HG03066 (cell line): ENCODE measurements at regions not wholly inside any gene's neighbourhood (a gene's known extent, or its start where the extent isn't known, plus 50 kb on each side); places are given as distances from the start of the nearest gene placed in this dataset.
"Not testable (repeated sequence)": the region's sequence is repeated elsewhere in the genome, so short reads cannot be mapped to it uniquely, and the experiment has no call there.

Source experiments
- ATAC-seq: cut with Tn5 transposase; IDR thresholded peaks from one replicate; pipeline ENCODE4 v1.9.1; 2021; ENCODE audit warnings: low read depth; ENCODE audit not compliant: unreplicated experiment

- ATAC-seq: no peak
These were observed 214.7 kb upstream of the INTU start for GRCh38 chr4:127417885-127418535.

DNA sequence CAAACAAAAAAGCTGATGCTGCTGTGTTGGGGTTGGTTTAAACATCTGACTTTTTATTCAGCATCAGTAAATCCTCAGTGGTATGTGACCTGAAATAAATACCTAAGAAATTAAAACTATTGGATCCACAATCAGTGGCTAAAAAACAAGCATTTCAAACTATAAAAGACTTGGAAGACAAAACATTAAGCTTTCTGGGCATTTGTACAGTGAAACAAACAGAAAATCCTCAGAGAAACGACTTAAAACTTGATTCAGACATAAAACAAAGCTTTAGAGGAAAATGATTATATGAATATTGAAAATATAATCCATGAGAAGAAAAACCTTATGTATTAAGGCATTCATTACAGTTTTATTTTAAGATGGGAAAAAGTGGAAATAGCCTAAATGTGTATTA, 213.3 kb upstream of the INTU start:
- no peak for ATAC-seq

- ATAC-seq: no peak
These were observed 211.3 kb upstream of the INTU start for GRCh38 chr4:127421437-127421836.

GRCh38 chr4:127425202-127425845, 207.4 kb upstream of the INTU start:
- no peak for ATAC-seq

- ATAC-seq: no peak
These were observed 206.9 kb upstream of the INTU start for GRCh38 chr4:127425851-127426250.

DNA sequence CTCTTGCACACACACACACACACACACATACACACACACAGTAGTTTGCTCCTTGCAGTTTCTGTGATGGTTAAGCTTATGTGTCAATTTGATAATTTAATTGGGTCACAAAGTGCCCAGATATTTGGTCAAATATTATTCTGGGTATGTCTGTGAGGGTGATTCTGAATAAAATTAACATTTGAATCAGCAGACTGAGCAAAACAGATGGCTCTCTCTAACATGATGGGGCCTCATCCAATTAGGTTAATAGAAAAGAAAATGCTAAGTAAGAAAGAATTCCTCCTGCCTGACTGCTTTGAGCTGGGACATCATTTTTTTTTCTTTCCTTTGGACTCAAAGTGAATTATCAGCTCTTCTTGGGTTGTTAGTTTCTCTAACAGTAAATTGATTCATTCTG, 191.2 kb upstream of the INTU start:
- no peak for ATAC-seq

- ATAC-seq: no peak
These were observed 187.3 kb upstream of the INTU start for GRCh38 chr4:127445471-127445870.

DNA sequence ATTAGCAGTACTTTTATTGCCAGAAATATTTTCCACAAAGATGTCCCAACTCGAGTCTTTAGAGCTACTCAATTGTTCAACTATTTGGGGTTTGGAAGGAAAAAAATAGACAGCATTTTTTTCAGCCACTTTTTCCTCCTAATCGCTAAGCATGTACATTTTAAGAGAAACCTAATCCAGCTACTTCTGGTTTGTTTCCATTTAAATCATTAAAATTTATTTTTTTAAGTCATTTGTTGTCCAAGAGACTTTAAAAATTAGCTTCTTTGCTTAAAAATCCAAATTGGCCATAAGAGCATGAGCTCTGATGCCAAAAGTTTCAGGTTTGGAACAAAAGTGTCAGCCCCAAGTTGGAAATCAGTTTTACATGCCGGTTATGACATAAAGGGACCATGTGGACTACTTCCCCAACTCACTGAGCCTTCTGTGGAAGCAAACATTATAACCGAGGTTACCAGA, 186.3 kb upstream of the INTU start:
- ATAC-seq: no peak

- no peak for ATAC-seq
These were observed 183.8 kb upstream of the INTU start for GRCh38 chr4:127448986-127449385.

- no peak for ATAC-seq
These were observed 183.3 kb upstream of the INTU start for GRCh38 chr4:127449449-127449848.

DNA sequence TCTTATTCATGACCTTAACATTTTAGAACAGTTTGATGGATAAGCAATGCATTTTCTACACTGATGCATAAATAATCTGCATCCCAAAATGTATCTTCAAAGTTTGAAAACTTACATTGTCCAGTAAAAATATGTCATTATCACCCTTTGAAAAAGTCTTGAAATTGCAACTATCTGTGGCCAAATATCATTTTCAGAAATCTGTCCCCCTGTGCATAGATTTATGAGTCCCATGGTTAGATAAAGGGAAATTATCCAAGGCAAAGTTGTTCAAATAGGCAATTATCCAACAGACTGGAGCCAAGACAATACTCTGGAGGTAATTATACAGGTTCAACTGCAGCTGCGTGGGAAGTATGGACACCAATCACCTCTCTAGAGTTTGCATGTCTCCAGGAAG, 182.5 kb upstream of the INTU start:
- no peak for ATAC-seq

DNA sequence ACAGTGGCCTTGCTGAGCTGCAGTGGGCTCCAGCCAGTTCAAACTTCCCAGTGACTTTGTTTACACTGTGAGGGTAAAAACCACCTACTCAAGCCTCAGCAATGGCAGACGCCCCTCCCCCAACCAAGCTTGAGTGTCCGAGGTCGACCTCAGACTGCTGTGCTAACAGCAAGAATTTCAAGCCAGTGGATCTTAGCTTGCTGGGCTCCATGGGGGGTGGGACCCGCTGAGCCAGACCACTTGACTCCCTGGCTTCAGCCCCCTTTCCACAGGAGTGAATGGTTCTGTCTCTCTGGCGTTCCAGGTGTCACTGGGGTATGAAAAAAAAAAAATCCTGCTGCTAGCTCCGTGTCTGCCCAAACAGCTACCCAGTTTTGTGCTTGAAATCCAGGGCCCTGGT, 168.9 kb upstream of the INTU start:
- no peak for ATAC-seq

GRCh38 chr4:127469542-127469941, 163.2 kb upstream of the INTU start:
- ATAC-seq: no peak

DNA sequence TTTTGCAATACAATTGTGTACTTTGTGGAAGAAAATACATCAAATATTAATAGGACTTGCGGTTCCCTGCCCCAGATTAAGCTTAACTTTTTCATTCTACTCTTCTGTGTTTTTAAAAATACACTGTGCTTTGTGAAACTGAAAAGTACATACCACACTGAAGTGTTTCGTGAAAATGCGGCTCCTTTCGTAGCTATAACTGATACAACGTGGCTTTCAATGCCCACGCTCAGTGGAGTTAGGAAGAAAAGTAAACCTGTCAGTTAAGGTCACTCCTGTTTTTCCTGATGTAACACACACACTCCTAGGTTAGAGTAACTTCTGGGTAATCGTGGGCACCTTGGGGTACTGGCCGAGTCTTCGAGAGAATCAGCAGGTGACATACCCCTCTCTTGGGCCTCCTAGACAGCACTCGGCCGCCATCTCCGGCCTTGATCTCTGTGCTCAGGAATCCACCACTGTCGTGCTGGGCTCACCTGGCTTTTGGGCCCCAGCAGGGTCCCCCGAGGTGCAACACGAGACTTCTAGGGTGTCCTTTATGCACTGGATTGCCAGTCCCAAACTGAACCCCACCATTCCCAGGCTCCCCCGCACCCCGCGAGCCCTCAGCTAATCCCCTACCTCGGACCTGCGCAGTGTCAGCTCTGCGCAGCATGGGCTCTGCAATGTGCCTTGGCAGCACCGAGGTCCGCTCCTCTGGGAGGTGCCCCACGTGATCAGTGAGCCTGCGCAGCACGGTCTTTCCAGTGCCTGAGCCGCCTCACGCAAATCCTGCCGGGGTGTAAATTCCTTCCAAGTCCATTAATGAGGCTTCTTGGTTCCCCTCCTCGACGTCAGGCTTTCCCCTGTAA, 162.6 kb upstream of the INTU start:
- no peak for ATAC-seq

- ATAC-seq: not testable (repeated sequence)
These were observed 154.5 kb upstream of the INTU start for GRCh38 chr4:127478271-127478670.

DNA sequence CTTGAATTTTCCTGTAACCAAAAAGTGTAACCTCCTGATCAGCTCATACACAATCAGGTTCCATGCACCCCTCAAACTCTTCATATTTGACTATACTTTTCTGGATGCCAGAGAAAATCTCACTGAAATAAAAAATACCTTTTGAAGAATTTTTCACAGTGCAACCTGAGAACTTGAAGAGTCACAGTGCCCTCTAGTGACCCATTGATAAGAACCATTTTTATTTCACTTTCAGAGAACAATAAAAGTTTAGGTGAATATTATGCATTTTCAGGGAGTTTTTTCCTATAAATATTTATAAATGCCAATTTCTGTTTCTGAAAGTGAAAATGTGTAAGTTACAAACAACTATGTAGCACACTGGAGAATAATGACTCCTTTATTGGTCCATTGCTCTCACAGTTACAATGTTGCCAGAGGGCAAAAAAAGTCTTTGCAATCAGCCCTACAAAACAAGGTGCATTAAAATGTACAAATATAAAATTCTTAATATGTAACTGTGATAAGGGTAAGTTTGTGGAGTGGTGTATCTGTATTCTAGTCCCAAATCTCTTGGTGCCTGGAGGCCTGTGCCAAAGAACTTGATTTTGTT, 153.6 kb upstream of the INTU start:
- ATAC-seq: no peak

GRCh38 chr4:127482049-127482448, 150.7 kb upstream of the INTU start:
- no peak for ATAC-seq

- no peak for ATAC-seq
These were observed 148.6 kb upstream of the INTU start for GRCh38 chr4:127484117-127484516.

- no peak for ATAC-seq
These were observed 146.5 kb upstream of the INTU start for GRCh38 chr4:127486248-127486647.

DNA sequence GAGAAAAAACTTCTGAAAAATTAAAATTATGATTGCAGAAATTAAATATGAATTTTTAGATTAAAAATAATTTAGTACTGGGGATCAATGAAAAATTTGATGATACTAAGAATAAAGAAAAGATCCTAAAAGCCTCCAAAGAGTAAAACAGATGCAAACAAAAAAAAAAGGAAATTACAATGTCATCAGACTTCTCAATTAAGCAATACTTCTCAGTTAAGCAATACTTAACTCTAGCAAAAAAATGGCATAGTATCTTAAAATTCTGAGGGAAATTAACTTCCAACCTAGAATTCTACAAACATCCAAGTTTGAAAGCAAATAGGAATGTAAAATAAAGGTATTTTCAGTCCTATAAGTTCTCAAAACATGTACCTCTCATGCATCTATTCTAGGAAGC, 141.2 kb upstream of the INTU start:
- ATAC-seq: no peak

GRCh38 chr4:127496875-127497274, 135.9 kb upstream of the INTU start:
- not testable (repeated sequence) for ATAC-seq
